SK-N-SH treated with all-trans-retinoic acid at 6 μM for 48 hours (cell line): ENCODE measurements at regions not wholly inside any gene's neighbourhood (a gene's known extent, or its start where the extent isn't known, plus 50 kb on each side); places are given as distances from the start of the nearest gene placed in this dataset.

Experiments
- ARNTL ChIP-seq: fragments of 450-650 bp; formaldehyde crosslinking; IDR thresholded peaks from 2 replicates; pipeline ENCODE4 v1.5.0; 2020; ENCODE audit warnings: low read depth, mild to moderate bottlenecking, moderate library complexity, borderline replicate concordance
- BACH2 ChIP-seq: fragments of 250-450 bp; sonication (Bioruptor Pico); IDR thresholded peaks from 2 replicates; pipeline ENCODE4 v1.9.0; 2021; ENCODE audit warnings: mild to moderate bottlenecking, borderline replicate concordance
- CREB5 ChIP-seq: fragments of 250-450 bp; sonication (Bioruptor Pico); IDR thresholded peaks from 2 replicates; pipeline ENCODE4 v1.5.1; 2020; ENCODE audit warnings: low read depth, mild to moderate bottlenecking, moderate library complexity
- ESRRG ChIP-seq: fragments of 250-450 bp; sonication (Bioruptor Pico); IDR thresholded peaks from 2 replicates; pipeline ENCODE4 v1.6.1; 2021; ENCODE audit warnings: mild to moderate bottlenecking
- OSR1 ChIP-seq: fragments of 250-450 bp; sonication (Bioruptor Pico); IDR thresholded peaks from 2 replicates; pipeline ENCODE4 v1.8.0; 2022; ENCODE audit warnings: moderate library complexity, mild to moderate bottlenecking, inconsistent platforms
- PATZ1 ChIP-seq: fragments of 250-450 bp; sonication (Bioruptor Pico); IDR thresholded peaks from 2 replicates; pipeline ENCODE4 v1.8.0; 2020; ENCODE audit warnings: mild to moderate bottlenecking, moderate library complexity, borderline replicate concordance
- POU6F1 ChIP-seq: fragments of 250-450 bp; sonication (Bioruptor Pico); IDR thresholded peaks from 2 replicates; pipeline ENCODE4 v1.8.0; 2021; ENCODE audit warnings: low read depth, mild to moderate bottlenecking, moderate library complexity, borderline replicate concordance
- SNAI2 ChIP-seq: fragments of 250-450 bp; sonication (Bioruptor Pico); IDR thresholded peaks from 2 replicates; pipeline ENCODE4 v1.5.0; 2020; ENCODE audit warnings: mild to moderate bottlenecking, moderate library complexity
- TOX ChIP-seq: fragments of 250-450 bp; sonication (Bioruptor Pico); IDR thresholded peaks from 2 replicates; pipeline ENCODE4 v1.8.0; 2021; ENCODE audit warnings: mild to moderate bottlenecking, moderate library complexity, borderline replicate concordance
- TSHZ2 ChIP-seq: fragments of 250-450 bp; sonication (Bioruptor Pico); IDR thresholded peaks from 2 replicates; pipeline ENCODE4 v1.5.0; 2020; ENCODE audit warnings: mild to moderate bottlenecking, moderate library complexity
- ZFP3 ChIP-seq: fragments of 250-450 bp; sonication (Bioruptor Pico); IDR thresholded peaks from 2 replicates; pipeline ENCODE4 v1.5.0; 2020; ENCODE audit warnings: mild to moderate bottlenecking, moderate library complexity
- ZFP30 ChIP-seq: fragments of 450-650 bp; formaldehyde crosslinking; IDR thresholded peaks from 2 replicates; pipeline ENCODE4 v1.5.0; 2022; ENCODE audit warnings: mild to moderate bottlenecking, moderate library complexity

- TF ChIP-seq CREB5 (no peak), ZFP3 (CRISPR knock-in tag) (no peak), TOX (CRISPR knock-in tag) (no peak), PATZ1 (CRISPR knock-in tag) (no peak), OSR1 (CRISPR knock-in tag) (no peak), SNAI2 (CRISPR knock-in tag) (no peak), ARNTL (CRISPR knock-in tag) (no peak), TSHZ2 (CRISPR knock-in tag) (no peak), POU6F1 (CRISPR knock-in tag) (no peak), ZFP30 (no peak), ESRRG (CRISPR knock-in tag) (no peak), BACH2 (CRISPR knock-in tag) (no peak)
Measured at GRCh38 chr6:113767985-113768384, 89.2 kb upstream of the MARCKS start.
